GM23338 (cell line): ENCODE measurements at regions not wholly inside any gene's neighbourhood (a gene's known extent, or its start where the extent isn't known, plus 50 kb on each side); places are given as distances from the start of the nearest gene placed in this dataset.
A peak's percentile ranks its signal among the peaks of the same experiment; 100 is the strongest.

Experiments
- ATAC-seq: fragments of 200-7000 bp; cut with Tn5 transposase; 3 replicates; pipeline ENCODE4 v1.9.1; 2020
- DNase-seq: peaks from one replicate; pipeline ENCODE4 v3.0.0-alpha.2; 2015; ENCODE audit warnings: low spot score
- H2AFZ ChIP-seq: fragments of 200-600 bp; sonication (generic); 2 replicates; pipeline ENCODE4 v1.8.0; 2016; ENCODE audit warnings: antibody characterized with exemption, mild to moderate bottlenecking, moderate library complexity
- H3F3A ChIP-seq: fragments of 200-600 bp; sonication (generic); replicated peaks from 2 replicates; pipeline ENCODE4 v1.8.0; 2017; ENCODE audit warnings: antibody characterized with exemption, mixed run types, low read depth
- H3K27ac ChIP-seq: fragments of 200-600 bp; sonication (generic); 2 replicates; pipeline ENCODE4 v1.6.1; 2016; ENCODE audit warnings: low read depth
- H3K27me3 ChIP-seq: fragments of 200-600 bp; sonication (generic); 2 replicates; pipeline ENCODE4 v1.8.0; 2016; ENCODE audit warnings: mild to moderate bottlenecking, mixed run types, moderate library complexity; ENCODE audit not compliant: insufficient read depth
- H3K36me3 ChIP-seq: fragments of 200-600 bp; sonication (generic); 2 replicates; pipeline ENCODE4 v1.8.0; 2016; ENCODE audit warnings: mild to moderate bottlenecking; ENCODE audit not compliant: insufficient read depth
- H3K4me1 ChIP-seq: fragments of 200-600 bp; sonication (generic); 2 replicates; pipeline ENCODE4 v1.8.0; 2016; ENCODE audit warnings: mild to moderate bottlenecking, moderate library complexity; ENCODE audit not compliant: insufficient read depth
- H3K4me2 ChIP-seq: fragments of 200-600 bp; sonication (generic); 2 replicates; pipeline ENCODE4 v1.7.1; 2017; ENCODE audit warnings: mixed run types
- H3K4me3 ChIP-seq: fragments of 200-600 bp; sonication (generic); 2 replicates; pipeline ENCODE4 v1.6.1; 2016; ENCODE audit warnings: mixed run types
- H3K79me2 ChIP-seq: fragments of 200-600 bp; sonication (generic); replicated peaks from 2 replicates; pipeline ENCODE4 v1.8.0; 2017; ENCODE audit warnings: mild to moderate bottlenecking; ENCODE audit not compliant: insufficient read depth
- H3K9me2 ChIP-seq: fragments of 200-600 bp; sonication (generic); 2 replicates; pipeline ENCODE4 v1.8.0; 2017; ENCODE audit not compliant: insufficient read depth
- H4K20me1 ChIP-seq: fragments of 200-600 bp; sonication (generic); replicated peaks from 2 replicates; pipeline ENCODE4 v1.8.0; 2017; ENCODE audit warnings: mild to moderate bottlenecking; ENCODE audit not compliant: insufficient read depth
- H3K27ac Mint-ChIP-seq: 2 replicates; pipeline ENCODE4 v1.8.0; 2020; ENCODE audit warnings: inconsistent platforms, mild to moderate bottlenecking, moderate library complexity, mixed read lengths
- H3K27me3 Mint-ChIP-seq: 3 replicates; pipeline ENCODE4 v1.8.0; 2022; ENCODE audit warnings: low read depth, mild to moderate bottlenecking, moderate library complexity, mixed read lengths, inconsistent platforms; ENCODE audit not compliant: insufficient read depth, poor library complexity
- H3K36me3 Mint-ChIP-seq: 3 replicates; pipeline ENCODE4 v1.8.0; 2021; ENCODE audit warnings: low read depth, mild to moderate bottlenecking, inconsistent platforms, moderate library complexity, mixed read lengths
- H3K4me1 Mint-ChIP-seq: 3 replicates; pipeline ENCODE4 v1.8.0; 2020; ENCODE audit warnings: mild to moderate bottlenecking, inconsistent platforms, mixed read lengths
- H3K4me3 Mint-ChIP-seq: 3 replicates; pipeline ENCODE4 v1.8.0; 2021; ENCODE audit warnings: moderate library complexity, mild to moderate bottlenecking, inconsistent platforms, mixed read lengths
- H3K9me3 Mint-ChIP-seq: 3 replicates; pipeline ENCODE4 v1.8.0; 2020; ENCODE audit warnings: moderate library complexity, mild to moderate bottlenecking, inconsistent platforms, mixed read lengths
- CREB1 ChIP-seq: fragments of 250-450 bp; sonication (Bioruptor Pico); IDR thresholded peaks from 2 replicates; pipeline ENCODE4 v1.5.0; 2020; ENCODE audit warnings: low read depth, mild to moderate bottlenecking, moderate library complexity
- CTCF ChIP-seq, 2 experiments: fragments of 200-600 bp in 1 of 2; sonication (generic) in 1 of 2; conservative IDR thresholded peaks; 2 replicates each; pipeline versions ENCODE4 v1.5.1 to v1.6.1; 2016 to 2017; ENCODE audit warnings: antibody characterized with exemption in 2 of 2, low read depth in 2 of 2, mild to moderate bottlenecking in 2 of 2, moderate library complexity in 1 of 2
- EZH2phosphoT487 ChIP-seq: fragments of 200-600 bp; sonication (generic); IDR thresholded peaks from one replicate; pipeline ENCODE4 v1.8.1; 2018; ENCODE audit warnings: antibody characterized with exemption; ENCODE audit not compliant: unreplicated experiment
- JUNB ChIP-seq: IDR thresholded peaks from one replicate; pipeline ENCODE4 v1.6.1; 2016; ENCODE audit warnings: antibody characterized with exemption; ENCODE audit not compliant: unreplicated experiment
- POLR2AphosphoS5 ChIP-seq: IDR thresholded peaks from 2 replicates; pipeline ENCODE4 v1.6.1; 2016; ENCODE audit warnings: antibody characterized with exemption, low read depth
- STAT1 ChIP-seq: IDR thresholded peaks from one replicate; pipeline ENCODE4 v1.6.1; 2016; ENCODE audit warnings: antibody characterized with exemption; ENCODE audit not compliant: unreplicated experiment
- ZNF331 ChIP-seq: fragments of 250-450 bp; sonication (Bioruptor Pico); IDR thresholded peaks from 2 replicates; pipeline ENCODE4 v1.5.0; 2020; ENCODE audit warnings: low read depth, mild to moderate bottlenecking, moderate library complexity

- DNase-seq (peak; percentile 57), ATAC-seq (peak; percentile 89)
- Mint-ChIP-seq H3K27me3 (peaks cover 2% of the 10 kb centered on the region), H3K27ac (no peak overlapping the region; the same call in 1 of the 2 replicates), H3K9me3 (no peaks in the 10 kb centered on the region), H3K36me3 (no peaks in the 10 kb centered on the region), H3K4me1 (peaks cover 25% of the 10 kb centered on the region), H3K4me3 (no peak overlapping the region)
- Histone ChIP-seq H4K20me1 (no peaks in the 10 kb centered on the region), H3K4me1 (peaks cover 9% of the 10 kb centered on the region), H3K79me2 (no peaks in the 10 kb centered on the region), H3F3A (no peaks in the 10 kb centered on the region), H3K4me3 (no peak overlapping the region), H3K9me2 (no peaks in the 10 kb centered on the region), H3K36me3 (no peaks in the 10 kb centered on the region), H3K27ac (no peak overlapping the region), H3K27me3 (no peaks in the 10 kb centered on the region), H2AFZ (peak overlapping the region; percentile 89), H3K4me2 (no peak overlapping the region)
- no peak for TF ChIP-seq JUNB
- no peak for TF ChIP-seq ZNF331 (CRISPR knock-in tag)
- no peak for TF ChIP-seq CREB1 (CRISPR knock-in tag)
- TF ChIP-seq STAT1, result no peak
- TF ChIP-seq CTCF (conservative IDR thresholded peaks at IDR 0.05; ENCODE audit: low read depth in 2 of 2), result peak; percentile 52 to 59
- no peak for TF ChIP-seq EZH2phosphoT487
Observed at GRCh38 chr3:194245975-194246561, 105.1 kb downstream of the CPN2 start.

- Histone ChIP-seq H3F3A (no peaks in the 10 kb centered on the region), H3K27me3 (no peaks in the 10 kb centered on the region), H3K36me3 (no peaks in the 10 kb centered on the region), H2AFZ (peak overlapping the region; percentile 89; the same call in 1 of the 2 replicates), H3K4me2 (no peak overlapping the region), H3K9me2 (no peaks in the 10 kb centered on the region), H4K20me1 (no peaks in the 10 kb centered on the region), H3K4me1 (peaks cover 9% of the 10 kb centered on the region), H3K27ac (no peak overlapping the region), H3K4me3 (no peak overlapping the region), H3K79me2 (no peaks in the 10 kb centered on the region)
- TF ChIP-seq CTCF (conservative IDR thresholded peaks at IDR 0.05; ENCODE audit: low read depth in 2 of 2) (no peak), POLR2AphosphoS5 (no peak)
- DNase-seq (no peak), ATAC-seq (no peak)
- Mint-ChIP-seq H3K4me3 (no peak overlapping the region), H3K27me3 (peaks cover 2% of the 10 kb centered on the region), H3K9me3 (no peaks in the 10 kb centered on the region), H3K27ac (no peak overlapping the region), H3K36me3 (no peaks in the 10 kb centered on the region), H3K4me1 (peaks cover 27% of the 10 kb centered on the region)
Observed at GRCh38 chr3:194246709-194247349, 104.3 kb downstream of the CPN2 start.
